Astrocyte (in vitro differentiated cells and primary cell): ENCODE measurements at regions not wholly inside any gene's neighbourhood (a gene's known extent, or its start where the extent isn't known, plus 50 kb on each side); places are given as distances from the start of the nearest gene placed in this dataset.

Experiments
- EZH2 ChIP-seq: IDR thresholded peaks from 2 replicates; pipeline ENCODE4 v1.6.1; 2012; ENCODE audit warnings: mild to moderate bottlenecking, low read length, inconsistent platforms; ENCODE audit not compliant: insufficient read depth
- TF ChIP-seq, protein P1 (sequence below): IDR thresholded peaks from 2 replicates; pipeline ENCODE4 v1.5.1; 2011; ENCODE audit warnings: low read depth, mild to moderate bottlenecking, inconsistent platforms, low read length, moderate library complexity; ENCODE audit not compliant: insufficient read depth

DNA sequence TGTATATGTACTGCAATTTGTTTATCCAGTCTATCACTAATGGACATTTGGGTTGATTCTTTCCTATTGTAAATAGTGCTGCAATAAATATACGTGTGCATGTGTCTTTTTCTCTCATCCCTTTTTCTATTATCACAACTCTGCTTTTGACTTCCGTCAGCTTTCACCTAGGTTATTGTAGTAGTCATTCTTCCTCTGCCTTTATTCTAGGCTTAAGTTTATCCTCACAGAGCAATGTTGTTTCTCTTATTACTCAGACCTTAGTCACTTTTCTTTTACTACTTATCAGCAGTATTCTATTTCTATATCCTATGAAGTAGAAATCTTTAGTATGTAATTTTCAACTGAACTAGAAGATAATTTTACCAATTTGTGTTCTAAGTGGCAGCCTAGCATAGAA, 175.3 kb upstream of the SEMA3E start:
- TF ChIP-seq, protein P1, sequence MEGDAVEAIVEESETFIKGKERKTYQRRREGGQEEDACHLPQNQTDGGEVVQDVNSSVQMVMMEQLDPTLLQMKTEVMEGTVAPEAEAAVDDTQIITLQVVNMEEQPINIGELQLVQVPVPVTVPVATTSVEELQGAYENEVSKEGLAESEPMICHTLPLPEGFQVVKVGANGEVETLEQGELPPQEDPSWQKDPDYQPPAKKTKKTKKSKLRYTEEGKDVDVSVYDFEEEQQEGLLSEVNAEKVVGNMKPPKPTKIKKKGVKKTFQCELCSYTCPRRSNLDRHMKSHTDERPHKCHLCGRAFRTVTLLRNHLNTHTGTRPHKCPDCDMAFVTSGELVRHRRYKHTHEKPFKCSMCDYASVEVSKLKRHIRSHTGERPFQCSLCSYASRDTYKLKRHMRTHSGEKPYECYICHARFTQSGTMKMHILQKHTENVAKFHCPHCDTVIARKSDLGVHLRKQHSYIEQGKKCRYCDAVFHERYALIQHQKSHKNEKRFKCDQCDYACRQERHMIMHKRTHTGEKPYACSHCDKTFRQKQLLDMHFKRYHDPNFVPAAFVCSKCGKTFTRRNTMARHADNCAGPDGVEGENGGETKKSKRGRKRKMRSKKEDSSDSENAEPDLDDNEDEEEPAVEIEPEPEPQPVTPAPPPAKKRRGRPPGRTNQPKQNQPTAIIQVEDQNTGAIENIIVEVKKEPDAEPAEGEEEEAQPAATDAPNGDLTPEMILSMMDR = no peak
- TF ChIP-seq EZH2 = no peak
